H1 (cell line): ENCODE measurements at regions not wholly inside any gene's neighbourhood (a gene's known extent, or its start where the extent isn't known, plus 50 kb on each side); places are given as distances from the start of the nearest gene placed in this dataset.

Experiments used
- CTCF ChIA-PET: fragments of 300-600 bp; sonication (Branson Sonifier 250); formaldehyde crosslinking; loops from one replicate; lab custom pipeline; 2021; ENCODE audit not compliant: partially characterized antibody; lab: Charles Lee
- POLR2A ChIA-PET: fragments of 300-600 bp; sonication (Branson Sonifier 250); formaldehyde crosslinking; loops from one replicate; lab custom pipeline; 2021; ENCODE audit warnings: inconsistent platforms; ENCODE audit not compliant: partially characterized antibody; lab: Charles Lee
- DNase-seq, 2 experiments: peaks; one replicate each; pipeline versions ENCODE4 v3.0.0 to v3.0.0-alpha.2; 2010 to 2022; ENCODE audit warnings: low spot score in 2 of 2, low read depth in 1 of 2, mixed read lengths in 1 of 2
- FAIRE-seq: peaks from 2 replicates; lab custom pipeline; 2011; peaks lifted over from hg19 to GRCh38; lab: Jason Lieb, UNC
- H2AFZ ChIP-seq: 2 replicates; pipeline ENCODE4 v1.8.1; 2012; ENCODE audit warnings: low read length, inconsistent platforms
- H2AK5ac ChIP-seq: 2 replicates; pipeline ENCODE4 v1.6.1; 2013; ENCODE audit warnings: low read depth, low read length
- H2BK120ac ChIP-seq: replicated peaks from 2 replicates; pipeline ENCODE3; 2013; ENCODE audit warnings: low read depth, low read length, inconsistent platforms
- H2BK12ac ChIP-seq: 2 replicates; pipeline ENCODE4 v1.6.1; 2013; ENCODE audit warnings: low read depth, low read length
- H2BK15ac ChIP-seq: 2 replicates; pipeline ENCODE4 v1.6.1; 2013; ENCODE audit warnings: low read length
- H2BK20ac ChIP-seq: 2 replicates; pipeline ENCODE4 v1.6.1; 2013; ENCODE audit warnings: low read length
- H2BK5ac ChIP-seq: 2 replicates; pipeline ENCODE4 v1.6.1; 2013; ENCODE audit warnings: low read depth, low read length
- H3K14ac ChIP-seq: 2 replicates; pipeline ENCODE4 v1.6.1; 2013; ENCODE audit warnings: inconsistent platforms; ENCODE audit not compliant: insufficient read length
- H3K18ac ChIP-seq: 2 replicates; pipeline ENCODE4 v1.6.1; 2013; ENCODE audit warnings: low read length; ENCODE audit errors: extremely low read depth
- H3K23ac ChIP-seq: 2 replicates; pipeline ENCODE4 v1.6.1; 2013; ENCODE audit warnings: inconsistent platforms; ENCODE audit not compliant: insufficient read length
- H3K23me2 ChIP-seq: 2 replicates; pipeline ENCODE4 v1.6.1; 2013; ENCODE audit warnings: low read depth, low read length
- H3K27ac ChIP-seq: 2 replicates; pipeline ENCODE4 v1.6.1; 2011; ENCODE audit warnings: low read depth, low read length, inconsistent platforms
- H3K27me3 ChIP-seq, 4 experiments: replicated peaks in 1 of 4; 1 replicate in 1 of 4; 2 replicates in 3 of 4; pipeline versions ENCODE4 v1.6.1 to v1.8.1; 2011 to 2013; ENCODE audit warnings: low read length in 3 of 4, mild to moderate bottlenecking in 3 of 4, inconsistent platforms in 2 of 4, mixed read lengths in 2 of 4, moderate library complexity in 1 of 4; ENCODE audit not compliant: control insufficient read depth in 3 of 4, insufficient read depth in 3 of 4; ENCODE audit errors: extremely low read depth in 1 of 4
- H3K36me3 ChIP-seq, 4 experiments: 2 replicates each; pipeline versions ENCODE4 v1.6.1 to v1.8.1; 2011 to 2013; ENCODE audit warnings: mild to moderate bottlenecking in 4 of 4, low read length in 3 of 4, moderate library complexity in 2 of 4, control low read depth in 1 of 4, inconsistent platforms in 1 of 4; ENCODE audit not compliant: insufficient read depth in 4 of 4, control insufficient read depth in 2 of 4
- H3K4ac ChIP-seq: replicated peaks from 2 replicates; pipeline ENCODE3; 2013; ENCODE audit warnings: low read length, low read depth, mixed read lengths, inconsistent platforms; ENCODE audit not compliant: insufficient read length
- H3K4me1 ChIP-seq, 4 experiments: replicated peaks in 1 of 4; 1 replicate in 1 of 4; 2 replicates in 3 of 4; pipeline versions ENCODE4 v1.6.1 to v1.8.1; 2011 to 2013; ENCODE audit warnings: low read length in 3 of 4, inconsistent platforms in 2 of 4, mixed read lengths in 1 of 4; ENCODE audit not compliant: insufficient read depth in 4 of 4, control insufficient read depth in 3 of 4
- H3K4me2 ChIP-seq, 2 experiments: 2 replicates each; pipeline versions ENCODE4 v1.6.1 to v1.8.1; 2011 to 2013; ENCODE audit warnings: low read depth in 2 of 2, low read length in 2 of 2, control low read depth in 1 of 2, inconsistent platforms in 1 of 2, mild to moderate bottlenecking in 1 of 2; ENCODE audit not compliant: insufficient read depth in 1 of 2
- H3K4me3 ChIP-seq, 4 experiments: fragments of 200-600, 300-600 bp in 1 of 4; sonication (generic), shearing (Covaris generic), sonication (Bioruptor Twin) in 1 of 4; 2 replicates each; pipeline versions ENCODE4 v1.5.1 to v1.8.1; 2011 to 2016; ENCODE audit warnings: low read length in 4 of 4, low read depth in 3 of 4, control low read depth in 2 of 4, inconsistent platforms in 2 of 4, mild to moderate bottlenecking in 2 of 4, mixed read lengths in 1 of 4, moderate library complexity in 1 of 4; ENCODE audit not compliant: insufficient read depth in 2 of 4; ENCODE audit errors: extremely low read depth in 1 of 4
- H3K56ac ChIP-seq: replicated peaks from 2 replicates; pipeline ENCODE3; 2013; ENCODE audit warnings: low read depth, mild to moderate bottlenecking, mixed read lengths, low read length, inconsistent platforms; ENCODE audit not compliant: insufficient read length
- H3K79me1 ChIP-seq: 2 replicates; pipeline ENCODE4 v1.6.1; 2013; ENCODE audit warnings: low read depth, low read length, control low read depth
- H3K79me2 ChIP-seq, 2 experiments: 2 replicates each; pipeline versions ENCODE4 v1.6.1 to v1.8.1; 2012 to 2013; ENCODE audit warnings: low read length in 2 of 2, mild to moderate bottlenecking in 2 of 2, inconsistent platforms in 1 of 2; ENCODE audit not compliant: insufficient read depth in 2 of 2, control insufficient read depth in 1 of 2
- H3K9ac ChIP-seq, 4 experiments: replicated peaks in 1 of 4; 1 replicate in 1 of 4; 2 replicates in 3 of 4; pipeline versions ENCODE4 v1.6.1 to v1.8.1; 2011 to 2013; ENCODE audit warnings: low read depth in 3 of 4, low read length in 3 of 4, control low read depth in 2 of 4, mild to moderate bottlenecking in 2 of 4, moderate library complexity in 2 of 4, inconsistent platforms in 1 of 4; ENCODE audit errors: extremely low read depth in 1 of 4
- H3K9me3 ChIP-seq, 2 experiments: 2 replicates each; pipeline versions ENCODE4 v1.6.1 to v1.8.1; 2012 to 2013; ENCODE audit warnings: mild to moderate bottlenecking in 2 of 2, moderate library complexity in 2 of 2, control low read depth in 1 of 2, inconsistent platforms in 1 of 2, low read depth in 1 of 2, low read length in 1 of 2, mixed read lengths in 1 of 2; ENCODE audit not compliant: insufficient read depth in 2 of 2
- H4K20me1 ChIP-seq, 2 experiments: replicated peaks in 1 of 2; 2 replicates each; pipeline versions ENCODE3 to v1.8.1; 2011 to 2013; ENCODE audit warnings: inconsistent platforms in 2 of 2, low read length in 2 of 2, mild to moderate bottlenecking in 1 of 2; ENCODE audit not compliant: insufficient read depth in 2 of 2, control insufficient read depth in 1 of 2
- H4K5ac ChIP-seq: 2 replicates; pipeline ENCODE4 v1.6.1; 2013; ENCODE audit warnings: low read length, low read depth, mixed read lengths, inconsistent platforms; ENCODE audit not compliant: insufficient read length
- H4K8ac ChIP-seq: 2 replicates; pipeline ENCODE4 v1.8.0; 2013; ENCODE audit warnings: mild to moderate bottlenecking, moderate library complexity, low read length, inconsistent platforms; ENCODE audit not compliant: insufficient read depth; ENCODE audit errors: extremely low read depth
- H4K91ac ChIP-seq: replicated peaks from 2 replicates; pipeline ENCODE3; 2013; ENCODE audit warnings: low read length, mixed read lengths, inconsistent platforms; ENCODE audit not compliant: insufficient read length
- CTBP2 ChIP-seq: IDR thresholded peaks from 2 replicates; pipeline ENCODE4 v1.7.0; 2011; ENCODE audit warnings: borderline replicate concordance, mild to moderate bottlenecking, moderate library complexity, mixed read lengths, low read length; ENCODE audit not compliant: insufficient read depth, insufficient read length
- GTF2F1 ChIP-seq: IDR thresholded peaks from 2 replicates; pipeline ENCODE4 v1.6.1; 2012; ENCODE audit warnings: low read depth, low read length, improper control_type of control experiment, borderline replicate concordance
- KDM1A ChIP-seq: fragments of 200-600, 300-600 bp; sonication (generic); IDR thresholded peaks from 2 replicates; pipeline ENCODE4 v1.7.1; 2016; ENCODE audit warnings: mild to moderate bottlenecking, low read length, borderline replicate concordance
- KDM5A ChIP-seq: fragments of 200-600 bp; IDR thresholded peaks from 2 replicates; pipeline ENCODE4 v1.7.1; 2012; ENCODE audit warnings: mild to moderate bottlenecking, low read length, inconsistent platforms, mixed read lengths
- PHF8 ChIP-seq: fragments of 200-600 bp; sonication (generic); conservative IDR thresholded peaks from 2 replicates; pipeline ENCODE4 v1.7.1; 2012; ENCODE audit warnings: low read depth, mild to moderate bottlenecking, inconsistent platforms, low read length, moderate library complexity
- POLR2AphosphoS5 ChIP-seq: IDR thresholded peaks from 2 replicates; pipeline ENCODE4 v1.6.1; 2011; ENCODE audit warnings: low read depth, low read length
- POU5F1 ChIP-seq: IDR thresholded peaks from 2 replicates; pipeline ENCODE4 v1.6.1; 2011; ENCODE audit warnings: low read depth, mild to moderate bottlenecking, low read length, moderate library complexity
- RFX5 ChIP-seq: IDR thresholded peaks from 2 replicates; pipeline ENCODE4 v1.6.1; 2011; ENCODE audit warnings: low read depth, low read length, improper control_type of control experiment, borderline replicate concordance
- SUZ12 ChIP-seq: fragments of 200-600 bp; sonication (generic); IDR thresholded peaks from 2 replicates; pipeline ENCODE4 v1.6.1; 2012; ENCODE audit warnings: mild to moderate bottlenecking, inconsistent platforms, low read length, moderate library complexity, mixed read lengths
- TAF1 ChIP-seq: IDR thresholded peaks from 2 replicates; pipeline ENCODE4 v1.6.1; 2011; ENCODE audit warnings: mild to moderate bottlenecking, low read depth, low read length
- YY1 ChIP-seq: IDR thresholded peaks from 2 replicates; pipeline ENCODE4 v1.6.1; 2011; ENCODE audit warnings: low read depth, mild to moderate bottlenecking, low read length
- WGBS, 2 experiments: shearing (Covaris generic) in 1 of 2; methylation state at CpG; one replicate each; pipeline versions ENCODE4 v1.1.6 to v1.1.7; 2013 to 2015; ENCODE audit warnings: low lambda C conversion rate in 2 of 2, mixed read lengths in 2 of 2, inconsistent platforms in 1 of 2, low coverage in 1 of 2, missing lambda C conversion rate in 1 of 2; ENCODE audit not compliant: insufficient replicate concordance in 2 of 2, insufficient coverage in 1 of 2, insufficient read length in 1 of 2; ENCODE audit errors: extremely low coverage in 1 of 2, missing lambda C conversion rate in 1 of 2; 5-methylcytosine and 5-hydroxymethylcytosine counted together
- TF ChIP-seq, protein P1 (sequence below): IDR thresholded peaks from 2 replicates; pipeline ENCODE4 v1.6.1; 2011; ENCODE audit warnings: low read depth, mild to moderate bottlenecking, low read length; ENCODE audit not compliant: insufficient read depth

DNA sequence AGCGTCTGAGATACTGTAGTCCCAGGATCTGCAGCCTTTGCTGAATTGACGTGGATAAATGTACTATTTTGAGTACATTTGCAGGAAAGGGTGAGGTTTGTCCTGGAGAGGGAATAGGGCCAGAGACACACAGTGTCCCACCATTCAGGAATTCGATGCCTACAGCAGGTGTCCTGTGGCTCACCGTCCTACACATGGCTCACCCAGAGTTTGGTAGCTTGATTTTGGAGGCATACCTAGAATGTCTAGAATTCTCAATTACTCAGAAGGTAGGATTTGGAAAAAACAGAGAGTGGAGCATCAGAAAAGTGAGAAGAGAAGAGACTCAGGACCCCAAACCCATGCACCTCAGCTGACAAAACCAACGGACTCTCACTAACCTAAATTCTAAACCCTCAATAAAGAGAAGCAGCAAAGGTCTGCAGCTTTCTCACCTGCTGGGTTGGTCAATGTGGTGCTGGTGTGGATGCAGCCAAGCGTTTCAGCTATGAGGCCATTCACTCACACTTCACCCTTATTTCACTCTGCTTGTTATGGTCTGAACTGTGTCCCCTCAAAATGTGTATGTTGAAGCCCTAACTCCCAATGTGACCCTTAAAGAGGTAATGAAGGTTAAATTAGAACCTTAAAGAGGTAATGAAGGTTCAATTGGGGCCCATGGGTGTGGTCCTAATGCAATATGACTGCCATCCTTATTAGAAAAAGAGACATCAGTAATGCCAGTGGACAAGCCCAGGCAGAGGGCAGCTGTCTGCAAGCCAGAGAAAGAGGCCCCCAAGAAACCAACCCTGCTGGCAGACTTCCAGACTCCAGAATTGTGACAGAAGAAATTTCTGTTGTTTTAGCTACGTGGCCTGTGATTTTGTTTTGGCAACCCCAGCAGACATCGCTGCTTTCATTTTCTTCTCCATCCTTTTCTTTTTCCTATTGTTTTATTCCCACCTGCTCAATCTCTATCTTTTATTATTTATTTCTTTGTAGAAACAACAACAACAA, 187.8 kb downstream of the SNX19 start:
- Histone ChIP-seq H2AFZ (0 out of 2 replicates have a peak overlapping the region, but pooled peaks have one; percentile 10), H3K4me1 (no peaks in the 10 kb centered on the region; a peak in 1 of 7 replicates), H3K4me3 (no peak overlapping the region), H3K9me3 (peaks cover 5 to 9% of the 10 kb centered on the region in 2 experiments; a peak in 1 of 4 replicates), H4K20me1 (no peaks in the 10 kb centered on the region), H2BK12ac (0 out of 2 replicates have a peak overlapping the region, but pooled peaks have one; percentile 6), H3K36me3 (no peaks in the 10 kb centered on the region), H3K79me1 (no peaks in the 10 kb centered on the region), H2BK20ac (no peak overlapping the region), H3K23ac (no peak overlapping the region), H2BK120ac (no peak overlapping the region), H2AK5ac (no peak overlapping the region), H3K23me2 (no peaks in the 10 kb centered on the region), H3K4me2 (no peak overlapping the region), H3K9ac (no peak overlapping the region), H3K4ac (no peak overlapping the region), H2BK5ac (no peak overlapping the region), H4K91ac (no peak overlapping the region), H3K79me2 (no peaks in the 10 kb centered on the region), H4K8ac (peak overlapping the region; percentile 7; the same call in 1 of the 2 replicates), H2BK15ac (no peak overlapping the region), H3K27me3 (no peaks in the 10 kb centered on the region), H3K27ac (no peak overlapping the region), H4K5ac (no peak overlapping the region), H3K56ac (no peak overlapping the region), H3K14ac (no peak overlapping the region), H3K18ac (no peak overlapping the region)
- whole genome bisulfite sequencing, 2 experiments: 85% methylated on average over 8 of the region's 8 CpGs; no CpG with 5 or more reads in 1 of the 2 experiments
- ChIA-PET POLR2A (no interaction called here), CTCF (no interaction called here)
- no peak for DNase-seq
- FAIRE-seq: no peak
- TF ChIP-seq TAF1 (no peak), YY1 (no peak), KDM5A (no peak), PHF8 (no peak), SUZ12 (no peak), RFX5 (no peak), POU5F1 (no peak), CTBP2 (no peak), POLR2AphosphoS5 (no peak), KDM1A (no peak), GTF2F1 (no peak)
- TF ChIP-seq, protein P1, sequence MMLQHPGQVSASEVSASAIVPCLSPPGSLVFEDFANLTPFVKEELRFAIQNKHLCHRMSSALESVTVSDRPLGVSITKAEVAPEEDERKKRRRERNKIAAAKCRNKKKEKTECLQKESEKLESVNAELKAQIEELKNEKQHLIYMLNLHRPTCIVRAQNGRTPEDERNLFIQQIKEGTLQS: no peak
